A549 (cell line): ENCODE measurements at regions not wholly inside any gene's neighbourhood (a gene's known extent, or its start where the extent isn't known, plus 50 kb on each side); places are given as distances from the start of the nearest gene placed in this dataset.

Experiments
- ATAC-seq, 2 experiments: fragments of 200-7000 bp in 1 of 2; fragments of >200 bp in 1 of 2; cut with Nextera tagmentation in 1 of 2; cut with Tn5 transposase in 1 of 2; 3 replicates each; pipeline versions ENCODE4 v1.8.0 to v1.9.1; 2018 to 2020; ENCODE audit warnings: mild to moderate bottlenecking in 1 of 2, moderate library complexity in 1 of 2
- CTCF ChIA-PET: fragments of 300-600 bp; sonication (Branson Sonifier 250); formaldehyde crosslinking; extraction: SDS; loops from one replicate; lab custom pipeline; 2021; ENCODE audit warnings: antibody characterized with exemption, inconsistent platforms; lab: Yijun Ruan, JAX
- POLR2A ChIA-PET: fragments of 350-600 bp; formaldehyde crosslinking; extraction: SDS; loops from one replicate; lab custom pipeline; 2021; ENCODE audit warnings: antibody characterized with exemption, inconsistent platforms; lab: Yijun Ruan, JAX
- DNase-seq, 2 experiments: peaks; one replicate each; pipeline versions ENCODE4 v3.0.0 to v3.0.0-alpha.2; 2011 to 2016; ENCODE audit warnings: low read depth in 1 of 2, low spot score in 1 of 2
- FAIRE-seq: peaks from 2 replicates; lab custom pipeline; 2011; peaks lifted over from hg19 to GRCh38; lab: Jason Lieb, UNC
- H3K27ac ChIP-seq, 2 experiments: fragments of >200 bp; sonication (Bioruptor Twin); formaldehyde crosslinking; 3 replicates each; pipeline ENCODE4 v1.5.1; 2016 to 2017
- H3K4me1 ChIP-seq: fragments of >200 bp; sonication (Bioruptor Twin); formaldehyde crosslinking; 3 replicates; pipeline ENCODE4 v1.6.1; 2016
- H3K4me2 ChIP-seq: fragments of >200 bp; sonication (Bioruptor Twin); formaldehyde crosslinking; 3 replicates; pipeline ENCODE4 v1.6.1; 2016
- H3K4me3 ChIP-seq: fragments of >200 bp; sonication (Bioruptor Twin); formaldehyde crosslinking; 3 replicates; pipeline ENCODE4 v1.5.1; 2016
- H3K9me3 ChIP-seq: fragments of >200 bp; sonication (Bioruptor Twin); formaldehyde crosslinking; 3 replicates; pipeline ENCODE4 v1.6.1; 2016
- BHLHE40 ChIP-seq: IDR thresholded peaks from 2 replicates; pipeline ENCODE4 v1.6.1; 2012; ENCODE audit warnings: low read depth, low read length, inconsistent platforms
- CBX2 ChIP-seq: fragments of 200-600 bp; sonication (generic); IDR thresholded peaks from 2 replicates; pipeline ENCODE4 v1.6.1; 2016; ENCODE audit warnings: low read depth, mild to moderate bottlenecking, borderline replicate concordance
- CBX8 ChIP-seq: fragments of 200-600 bp; sonication (generic); IDR thresholded peaks from 2 replicates; pipeline ENCODE4 v1.6.1; 2016
- CHD2 ChIP-seq: fragments of 150-350 bp; IDR thresholded peaks from 2 replicates; pipeline ENCODE4 v1.6.1; 2014; ENCODE audit warnings: low read length; ENCODE audit not compliant: partially characterized antibody
- CHD4 ChIP-seq: fragments of 200-600 bp; sonication (generic); IDR thresholded peaks from 2 replicates; pipeline ENCODE4 v1.6.1; 2016; ENCODE audit warnings: antibody characterized with exemption, mild to moderate bottlenecking, borderline replicate concordance
- ESRRA ChIP-seq: fragments of 150-350 bp; IDR thresholded peaks from 2 replicates; pipeline ENCODE4 v1.6.1; 2014; ENCODE audit warnings: mild to moderate bottlenecking, low read length, borderline replicate concordance
- FOSB ChIP-seq: fragments of 250-450 bp; sonication (Bioruptor Pico); IDR thresholded peaks from 2 replicates; pipeline ENCODE4 v1.5.0; 2020; ENCODE audit warnings: mild to moderate bottlenecking, moderate library complexity
- GATA3 ChIP-seq: IDR thresholded peaks from 2 replicates; pipeline ENCODE4 v1.6.1; 2012; ENCODE audit warnings: borderline replicate concordance
- HDAC2 ChIP-seq: fragments of 200-600 bp; sonication (generic); IDR thresholded peaks from 2 replicates; pipeline ENCODE4 v1.6.1; 2016
- HEYL ChIP-seq: fragments of 250-450 bp; sonication (Bioruptor Pico); IDR thresholded peaks from 2 replicates; pipeline ENCODE4 v1.8.0; 2021; ENCODE audit warnings: mild to moderate bottlenecking, moderate library complexity
- HOXB13 ChIP-seq: fragments of 250-450 bp; sonication (Bioruptor Pico); IDR thresholded peaks from 2 replicates; pipeline ENCODE4 v1.5.0; 2020; ENCODE audit warnings: low read depth, mild to moderate bottlenecking, moderate library complexity
- HOXB5 ChIP-seq: fragments of 250-450 bp; sonication (Bioruptor Pico); IDR thresholded peaks from 2 replicates; pipeline ENCODE4 v1.5.0; 2020; ENCODE audit warnings: mild to moderate bottlenecking, moderate library complexity
- JUNB ChIP-seq: fragments of >200 bp; sonication (Bioruptor Twin); formaldehyde crosslinking; IDR thresholded peaks from 2 replicates; pipeline ENCODE4 v1.6.1; 2016
- KDM5A ChIP-seq: fragments of 200-600 bp; sonication (generic); IDR thresholded peaks from 2 replicates; pipeline ENCODE4 v1.6.1; 2016; ENCODE audit warnings: antibody characterized with exemption, mild to moderate bottlenecking
- MAFK ChIP-seq: fragments of 450-650 bp; IDR thresholded peaks from 2 replicates; pipeline ENCODE4 v1.6.1; 2014; ENCODE audit not compliant: partially characterized antibody
- MAZ ChIP-seq: fragments of 150-350 bp; IDR thresholded peaks from 2 replicates; pipeline ENCODE4 v1.6.1; 2014; ENCODE audit warnings: antibody characterized with exemption, low read depth, low read length, borderline replicate concordance
- PHF8 ChIP-seq: fragments of 200-600 bp; sonication (generic); IDR thresholded peaks from 2 replicates; pipeline ENCODE4 v1.6.1; 2016; ENCODE audit warnings: low read depth, mild to moderate bottlenecking, antibody characterized with exemption, moderate library complexity, borderline replicate concordance
- POLR2A ChIP-seq: IDR thresholded peaks from 2 replicates; pipeline ENCODE4 v1.6.1; 2012; ENCODE audit warnings: mild to moderate bottlenecking, low read length
- POLR2AphosphoS2 ChIP-seq: conservative IDR thresholded peaks from 2 replicates; pipeline ENCODE4 v1.6.1; 2012; ENCODE audit warnings: low read length, improper control_type of control experiment, inconsistent platforms
- RAD21 ChIP-seq, 2 experiments: fragments of >200 bp in 1 of 2; sonication (Bioruptor Twin) in 1 of 2; formaldehyde crosslinking in 1 of 2; IDR thresholded peaks in 1 of 2; conservative IDR thresholded peaks in 1 of 2; 2 replicates in 1 of 2; 3 replicates in 1 of 2; pipeline ENCODE4 v1.6.1; 2012 to 2018; ENCODE audit warnings: inconsistent platforms in 1 of 2
- RARB ChIP-seq: fragments of 250-450 bp; sonication (Bioruptor Pico); IDR thresholded peaks from 2 replicates; pipeline ENCODE4 v1.8.0; 2021; ENCODE audit warnings: mild to moderate bottlenecking, moderate library complexity
- RCOR1 ChIP-seq: fragments of 150-350 bp; IDR thresholded peaks from 2 replicates; pipeline ENCODE4 v1.6.1; 2014; ENCODE audit warnings: antibody characterized with exemption, low read length, low read depth
- SMC3 ChIP-seq: fragments of >200 bp; sonication (Bioruptor Twin); formaldehyde crosslinking; IDR thresholded peaks from 3 replicates; pipeline ENCODE4 v1.6.1; 2018; ENCODE audit warnings: inconsistent platforms
- SREBF2 ChIP-seq: fragments of 450-650 bp; IDR thresholded peaks from 2 replicates; pipeline ENCODE4 v1.6.1; 2014; ENCODE audit warnings: mild to moderate bottlenecking, moderate library complexity
- TFCP2L1 ChIP-seq: fragments of 250-450 bp; sonication (Bioruptor Pico); IDR thresholded peaks from 2 replicates; pipeline ENCODE4 v1.5.0; 2021; ENCODE audit warnings: mild to moderate bottlenecking
- TP53 ChIP-seq: fragments of 250-450 bp; sonication (Bioruptor Pico); IDR thresholded peaks from 2 replicates; pipeline ENCODE4 v1.5.0; 2021; ENCODE audit warnings: mild to moderate bottlenecking, moderate library complexity
- ZFP36 ChIP-seq: fragments of 450-650 bp; IDR thresholded peaks from 2 replicates; pipeline ENCODE4 v1.6.1; 2014; ENCODE audit warnings: borderline replicate concordance; ENCODE audit not compliant: partially characterized antibody
- ZSCAN20 ChIP-seq: fragments of 250-450 bp; sonication (Bioruptor Pico); IDR thresholded peaks from 2 replicates; pipeline ENCODE4 v1.8.0; 2022; ENCODE audit warnings: mild to moderate bottlenecking, moderate library complexity
- WGBS: methylation state at CpG from one replicate; pipeline ENCODE4 v1.1.6; 2017; ENCODE audit errors: missing lambda C conversion rate; 5-methylcytosine and 5-hydroxymethylcytosine counted together
- TF ChIP-seq, protein P1 (sequence below): IDR thresholded peaks from 2 replicates; pipeline ENCODE4 v1.6.1; 2012
- TF ChIP-seq, protein P2 (sequence below): fragments of >200 bp; sonication (Bioruptor Twin); formaldehyde crosslinking; IDR thresholded peaks from 3 replicates; pipeline ENCODE4 v1.6.1; 2016
- TF ChIP-seq, protein P3 (sequence below): fragments of 250-450 bp; sonication (Bioruptor Pico); IDR thresholded peaks from 2 replicates; pipeline ENCODE4 v1.5.0; 2020; ENCODE audit warnings: low read depth, mild to moderate bottlenecking, moderate library complexity

DNA sequence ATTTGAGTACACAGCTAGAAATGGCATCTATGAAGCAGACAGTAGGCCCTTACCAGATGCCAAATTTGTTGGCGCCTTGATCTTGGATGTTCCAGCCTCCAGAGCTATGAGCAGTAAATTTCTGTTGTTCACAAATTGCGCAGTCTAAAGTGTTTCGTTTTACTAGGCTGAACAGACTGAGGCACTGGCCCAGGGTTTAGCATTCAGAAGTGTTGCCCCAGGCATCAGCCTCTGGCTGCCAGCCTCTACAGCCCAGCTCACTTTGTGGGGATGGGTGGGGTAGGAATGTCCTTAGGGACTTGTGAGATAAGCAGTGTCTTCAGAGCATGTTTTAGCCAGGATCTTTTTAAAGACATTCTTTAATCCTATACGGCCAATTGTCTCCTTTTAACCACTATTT lies 51.5 kb upstream of the MGAT5 start:
- 94% methylated on average over 4 of the region's 4 CpGs for WGBS
- ATAC-seq, result no peak
- FAIRE-seq, result no peak
- no peak for DNase-seq
- ChIA-PET CTCF (interaction anchor here (1.0 to 3.0 kb wide), 3 partner anchors 43 to 248 kb away, joined by 3 to 9 read pairs (median 3); no protein-coding TSS in a partner anchor), POLR2A (no interaction called here)
- Histone ChIP-seq H3K9me3 (no peaks in the 10 kb centered on the region), H3K4me3 (no peak overlapping the region), H3K27ac (no peak overlapping the region), H3K4me1 (no peaks in the 10 kb centered on the region), H3K4me2 (no peak overlapping the region)
- TF ChIP-seq ZFP36, result no peak
- TF ChIP-seq FOSB (CRISPR knock-in tag), result no peak
- no peak for TF ChIP-seq KDM5A
- no peak for TF ChIP-seq SMC3
- no peak for TF ChIP-seq POLR2AphosphoS2
- no peak for TF ChIP-seq JUNB
- TF ChIP-seq MAFK, result no peak
- no peak for TF ChIP-seq HOXB5
- TF ChIP-seq, protein P1, sequence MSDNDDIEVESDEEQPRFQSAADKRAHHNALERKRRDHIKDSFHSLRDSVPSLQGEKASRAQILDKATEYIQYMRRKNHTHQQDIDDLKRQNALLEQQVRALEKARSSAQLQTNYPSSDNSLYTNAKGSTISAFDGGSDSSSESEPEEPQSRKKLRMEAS, result no peak
- no peak for TF ChIP-seq TP53 (CRISPR knock-in tag)
- no peak for TF ChIP-seq CBX2
- TF ChIP-seq, protein P2, sequence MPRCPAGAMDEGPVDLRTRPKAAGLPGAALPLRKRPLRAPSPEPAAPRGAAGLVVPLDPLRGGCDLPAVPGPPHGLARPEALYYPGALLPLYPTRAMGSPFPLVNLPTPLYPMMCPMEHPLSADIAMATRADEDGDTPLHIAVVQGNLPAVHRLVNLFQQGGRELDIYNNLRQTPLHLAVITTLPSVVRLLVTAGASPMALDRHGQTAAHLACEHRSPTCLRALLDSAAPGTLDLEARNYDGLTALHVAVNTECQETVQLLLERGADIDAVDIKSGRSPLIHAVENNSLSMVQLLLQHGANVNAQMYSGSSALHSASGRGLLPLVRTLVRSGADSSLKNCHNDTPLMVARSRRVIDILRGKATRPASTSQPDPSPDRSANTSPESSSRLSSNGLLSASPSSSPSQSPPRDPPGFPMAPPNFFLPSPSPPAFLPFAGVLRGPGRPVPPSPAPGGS, result no peak
- TF ChIP-seq TFCP2L1 (CRISPR knock-in tag), result no peak
- no peak for TF ChIP-seq MAZ
- no peak for TF ChIP-seq RARB (CRISPR knock-in tag)
- TF ChIP-seq HEYL (CRISPR knock-in tag), result no peak
- no peak for TF ChIP-seq BHLHE40
- no peak for TF ChIP-seq HOXB13 (CRISPR knock-in tag)
- TF ChIP-seq, protein P3, sequence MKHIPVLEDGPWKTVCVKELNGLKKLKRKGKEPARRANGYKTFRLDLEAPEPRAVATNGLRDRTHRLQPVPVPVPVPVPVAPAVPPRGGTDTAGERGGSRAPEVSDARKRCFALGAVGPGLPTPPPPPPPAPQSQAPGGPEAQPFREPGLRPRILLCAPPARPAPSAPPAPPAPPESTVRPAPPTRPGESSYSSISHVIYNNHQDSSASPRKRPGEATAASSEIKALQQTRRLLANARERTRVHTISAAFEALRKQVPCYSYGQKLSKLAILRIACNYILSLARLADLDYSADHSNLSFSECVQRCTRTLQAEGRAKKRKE (CRISPR knock-in tag), result no peak

DNA sequence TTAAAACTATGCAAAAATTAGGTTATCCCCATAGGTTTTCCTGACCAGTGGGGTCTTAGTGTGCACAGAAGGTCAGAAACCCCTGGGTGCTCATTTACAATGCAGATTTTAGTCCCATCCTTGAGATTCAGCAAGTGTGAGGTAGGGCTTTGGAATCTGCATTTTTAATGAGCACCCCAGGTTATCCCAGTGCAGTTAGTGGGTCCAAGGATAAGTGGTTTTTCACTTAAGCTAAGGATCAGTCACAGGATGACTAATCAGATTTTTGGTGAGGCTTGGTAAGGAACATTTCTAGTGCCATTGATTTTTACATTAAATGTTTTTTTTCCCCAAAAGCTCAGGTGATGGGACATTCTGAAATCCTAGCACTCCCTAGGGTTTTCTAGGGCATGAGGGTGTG lies 50.7 kb upstream of the MGAT5 start:
- no peak for TF ChIP-seq GATA3
- no peak for TF ChIP-seq CHD4
- no peak for TF ChIP-seq POLR2A
- no peak for TF ChIP-seq CBX8
- TF ChIP-seq POLR2AphosphoS2, result no peak
- no peak for TF ChIP-seq PHF8
- no peak for TF ChIP-seq ZFP36
- TF ChIP-seq SREBF2, result no peak
- no peak for TF ChIP-seq HOXB13 (CRISPR knock-in tag)
- TF ChIP-seq, protein P3 (CRISPR knock-in tag), result no peak
- TF ChIP-seq ZSCAN20 (CRISPR knock-in tag), result no peak
- no peak for TF ChIP-seq MAFK
- TF ChIP-seq RAD21 (conservative IDR thresholded peaks at IDR 0.05 in 1 of 2, IDR thresholded peaks at IDR 0.05 in 1 of 2), result no peak
- no peak for TF ChIP-seq CHD2
- no peak for TF ChIP-seq RARB (CRISPR knock-in tag)
- TF ChIP-seq RCOR1, result no peak
- no peak for TF ChIP-seq ESRRA
- TF ChIP-seq HDAC2, result no peak
- no peak for TF ChIP-seq FOSB (CRISPR knock-in tag)
- TF ChIP-seq, all 56 proteins: peak for 0
- ChIA-PET CTCF (interaction anchor here (3.0 kb wide), 1 partner anchor 85 kb away, joined by 9 read pairs; no protein-coding TSS in a partner anchor), POLR2A (no interaction called here)
- Histone ChIP-seq H3K9me3 (no peaks in the 10 kb centered on the region), H3K4me3 (no peak overlapping the region), H3K4me2 (no peak overlapping the region), H3K4me1 (no peaks in the 10 kb centered on the region), H3K27ac (no peak overlapping the region)
- FAIRE-seq, result no peak
- no peak for DNase-seq
- no peak for ATAC-seq
